ENCODE measurements at regions not wholly inside any gene's neighbourhood (a gene's known extent, or its start where the extent isn't known, plus 50 kb on each side); places are given as distances from the start of the nearest gene placed in this dataset.

DNA sequence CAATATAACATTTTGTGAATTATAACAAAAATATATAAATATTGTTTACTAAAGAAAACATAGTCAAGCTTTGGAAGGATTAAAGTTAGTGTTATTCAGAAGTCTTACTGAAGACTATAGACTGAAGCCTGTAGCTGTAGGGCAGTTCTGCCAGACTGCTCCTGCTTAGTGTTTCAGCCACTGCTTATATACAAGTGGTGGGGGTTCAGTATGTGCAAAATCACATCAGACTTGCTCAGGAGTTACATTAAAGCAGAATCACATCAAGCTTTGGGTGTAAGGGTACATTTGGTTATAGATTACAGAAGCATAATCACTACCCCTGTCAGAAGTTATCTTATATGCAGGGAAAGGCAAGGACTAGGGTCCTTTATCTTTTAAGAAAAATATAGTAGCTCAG, 653.8 kb downstream of the ANKRD7 start:
- TF ChIP-seq EP300 (IDR thresholded peaks at IDR 0.05): no peak
- no peak for TF ChIP-seq POLR2AphosphoS5 (IDR thresholded peaks at IDR 0.05)
